ENCODE measurements at regions not wholly inside any gene's neighbourhood (a gene's known extent, or its start where the extent isn't known, plus 50 kb on each side); places are given as distances from the start of the nearest gene placed in this dataset.

DNA sequence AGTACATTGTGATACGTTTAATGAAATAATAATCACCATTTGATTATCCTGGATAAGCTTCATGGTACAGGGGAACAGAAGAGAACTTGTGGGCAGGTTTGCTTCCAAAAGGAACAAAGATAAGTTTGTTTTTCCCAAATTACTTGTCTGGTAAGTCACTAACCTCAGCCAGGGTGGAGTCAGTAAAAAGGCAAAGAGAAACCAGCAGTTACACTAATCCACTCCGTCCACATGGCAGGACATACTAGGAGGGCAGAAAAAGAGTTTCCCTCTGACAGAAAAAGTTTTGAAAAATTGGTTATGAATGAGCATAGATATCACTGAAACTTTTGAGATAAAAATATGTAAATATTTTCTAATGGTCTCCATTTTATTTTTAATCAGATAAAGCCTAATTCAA, 285.9 kb downstream of the IL15 start:
- no peak for DNase-seq (ENCODE audit: low spot score)

DNA sequence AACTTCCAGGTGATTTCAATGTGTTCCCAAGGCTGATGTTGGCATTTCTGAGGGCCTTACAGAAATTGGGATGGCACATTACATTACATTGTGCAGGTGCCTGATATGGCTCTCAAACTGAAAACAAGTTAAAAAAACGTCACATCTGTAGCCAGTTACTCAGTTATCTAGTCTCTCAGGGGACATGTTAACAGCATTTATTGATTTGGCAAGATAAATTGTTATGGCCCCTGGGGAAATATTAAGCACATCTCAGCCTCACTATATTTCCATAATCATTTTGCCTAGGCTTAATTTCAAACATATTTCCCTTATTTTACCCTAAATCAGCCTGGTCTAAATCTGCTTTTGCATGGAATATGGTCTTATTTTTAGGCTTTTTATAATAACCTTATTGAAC, 290.0 kb downstream of the IL15 start:
- DNase-seq (ENCODE audit: low spot score) = no peak

DNA sequence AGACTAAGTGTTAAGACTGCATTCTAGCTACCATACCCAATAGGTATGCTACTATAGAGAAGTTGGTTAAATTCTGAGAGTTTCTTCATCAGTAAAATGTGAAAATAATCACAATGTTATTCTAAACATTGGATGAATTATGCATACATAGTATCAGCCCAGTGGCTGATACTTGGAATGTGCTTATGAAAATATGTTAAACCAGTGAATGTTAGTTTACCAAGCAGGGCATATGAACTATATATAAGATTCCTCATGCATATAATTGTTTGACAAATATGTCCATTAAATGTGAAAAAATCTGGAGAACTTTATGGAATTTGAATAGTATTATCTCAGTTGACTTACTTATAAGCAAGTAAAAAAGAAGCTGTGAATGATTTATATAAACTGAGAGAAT, 296.1 kb downstream of the IL15 start:
- no peak for DNase-seq (ENCODE audit: low spot score)

DNA sequence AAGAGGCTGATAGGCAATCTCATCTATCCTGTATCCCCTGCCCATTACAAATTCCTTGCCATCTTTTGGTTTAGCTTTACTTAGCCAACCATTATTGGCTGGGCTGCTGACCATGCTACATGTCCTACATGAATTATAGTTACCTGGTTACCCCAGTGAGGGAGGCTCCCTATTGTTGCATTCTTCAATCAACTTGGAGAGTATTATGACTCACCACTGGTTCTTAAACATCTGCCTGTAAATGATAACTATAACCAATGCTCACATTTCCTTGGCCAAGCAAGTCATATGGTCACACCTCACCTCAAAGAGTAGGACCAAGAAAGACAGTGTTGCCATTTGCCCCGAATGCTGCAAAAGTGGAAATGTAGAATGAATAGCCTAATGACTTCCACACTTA, 297.6 kb downstream of the IL15 start:
- DNase-seq (ENCODE audit: low spot score) = no peak

DNA sequence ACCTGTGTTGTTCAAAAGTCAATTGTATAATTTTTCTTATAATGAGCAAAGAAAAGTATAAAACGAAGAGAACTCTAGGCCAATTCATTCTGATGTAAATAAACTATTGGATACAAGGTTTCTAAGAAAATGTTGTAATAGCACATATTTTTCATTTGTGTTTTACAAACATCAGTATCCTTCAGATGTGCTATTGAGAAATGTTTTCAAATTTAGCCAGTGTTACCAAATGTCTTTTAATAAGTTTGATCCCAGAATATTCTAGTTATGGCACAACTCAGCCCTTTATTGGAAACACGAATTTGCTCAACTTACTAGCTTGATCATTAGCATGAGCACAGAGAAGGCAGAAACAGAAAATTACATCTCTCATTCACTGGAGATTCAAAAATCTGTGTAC, 319.3 kb downstream of the IL15 start:
- no peak for DNase-seq (ENCODE audit: low spot score)

DNA sequence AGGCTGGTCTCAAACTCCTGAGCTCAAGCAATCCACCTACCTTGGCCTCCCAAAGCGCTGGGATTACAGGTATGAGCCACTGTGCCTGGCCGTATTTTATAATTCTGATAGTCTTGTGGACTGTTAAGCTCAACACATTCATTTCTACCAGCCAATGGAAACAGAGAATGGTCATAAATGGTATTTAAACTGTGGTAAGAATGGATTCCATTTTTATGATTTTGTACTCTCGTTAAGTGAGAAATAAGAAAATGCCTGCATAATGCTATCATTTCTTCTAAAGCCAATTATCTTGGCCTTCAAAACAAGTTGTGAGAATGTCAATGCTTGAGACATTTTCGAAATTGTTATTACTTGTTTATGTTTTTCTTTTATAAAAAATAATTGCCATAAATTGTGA, 321.0 kb downstream of the IL15 start:
- DNase-seq (ENCODE audit: low spot score) = no peak

DNA sequence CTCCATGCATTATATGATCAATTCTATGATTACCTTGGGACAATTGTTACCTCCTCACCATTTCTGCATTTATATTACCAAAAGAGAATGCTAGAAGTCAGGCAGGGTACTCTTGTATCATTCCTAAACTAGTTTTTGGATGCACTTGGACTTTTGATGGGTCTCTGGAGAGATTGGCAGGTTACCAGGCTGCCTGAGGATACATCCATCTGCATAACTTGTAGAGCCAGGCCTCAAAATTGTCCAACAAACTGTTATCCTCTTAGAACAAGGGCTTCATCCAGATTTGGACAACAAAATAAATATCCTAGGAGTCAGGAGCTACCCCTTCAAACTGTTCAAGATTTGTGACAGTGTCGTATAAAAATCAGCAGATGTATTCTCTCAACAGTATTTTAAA, 326.1 kb downstream of the IL15 start:
- DNase-seq (ENCODE audit: low spot score) = no peak

DNA sequence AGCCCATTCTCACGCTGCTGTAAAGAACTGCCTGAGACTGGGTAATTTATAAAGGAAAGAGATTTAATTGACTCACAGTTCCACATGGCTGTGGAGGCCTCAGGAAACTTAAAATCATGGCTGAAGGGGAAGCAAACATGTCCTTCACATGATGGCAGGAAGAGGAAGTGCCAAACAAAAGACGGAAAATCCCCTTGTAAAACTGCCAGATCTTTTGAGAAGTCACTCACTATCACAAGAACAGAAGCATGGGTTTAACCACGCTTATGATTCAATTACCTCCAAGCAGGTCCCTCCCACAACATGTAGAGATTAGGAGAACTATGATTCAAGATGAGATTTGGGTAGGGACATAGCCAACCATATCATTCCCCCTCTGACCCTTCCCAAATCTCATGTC, 335.5 kb downstream of the IL15 start:
- no peak for DNase-seq (ENCODE audit: low spot score)

DNA sequence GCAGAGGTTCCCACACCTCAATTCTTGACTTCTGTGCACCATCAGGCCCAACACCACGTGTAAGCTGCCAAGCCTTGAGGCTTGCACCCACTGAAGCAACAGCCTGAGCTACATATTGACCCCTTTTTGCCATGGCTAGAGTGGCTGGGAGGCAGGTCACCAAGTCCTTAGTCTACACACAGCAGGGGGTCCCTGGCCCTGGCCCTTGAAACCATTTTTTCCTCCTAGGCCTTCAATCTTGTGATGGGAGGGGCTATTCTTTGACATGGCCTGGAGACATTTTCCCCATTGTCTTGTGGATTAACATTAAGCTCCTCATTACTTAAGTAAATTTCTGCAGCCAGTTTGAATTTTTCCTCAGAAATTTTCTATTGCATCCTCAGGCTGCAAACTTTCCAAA, 336.6 kb downstream of the IL15 start:
- no peak for DNase-seq (ENCODE audit: low spot score)
